H9 (cell line): ENCODE measurements at regions not wholly inside any gene's neighbourhood (a gene's known extent, or its start where the extent isn't known, plus 50 kb on each side); places are given as distances from the start of the nearest gene placed in this dataset.

ENCODE experiments used
- DNase-seq: peaks from one replicate; pipeline ENCODE4 v3.0.0-alpha.2; 2017
- H2AFZ ChIP-seq: one replicate; pipeline ENCODE4 v1.6.1; 2013; ENCODE audit warnings: mild to moderate bottlenecking, low read length, control low read depth, moderate library complexity
- H2AK5ac ChIP-seq: 2 replicates; pipeline ENCODE4 v1.6.1; 2013; ENCODE audit warnings: low read length, control low read depth, mixed read lengths; ENCODE audit not compliant: insufficient read length
- H2BK120ac ChIP-seq: one replicate; pipeline ENCODE4 v1.6.1; 2013; ENCODE audit warnings: low read depth, mild to moderate bottlenecking, low read length, control low read depth, inconsistent platforms; ENCODE audit not compliant: poor library complexity, severe bottlenecking
- H2BK12ac ChIP-seq: 2 replicates; pipeline ENCODE4 v1.6.1; 2013; ENCODE audit warnings: low read length, control low read depth, mixed read lengths, low read depth; ENCODE audit not compliant: insufficient read length
- H2BK15ac ChIP-seq: 2 replicates; pipeline ENCODE4 v1.6.1; 2013; ENCODE audit warnings: low read depth, low read length, control low read depth
- H2BK20ac ChIP-seq: one replicate; pipeline ENCODE4 v1.6.1; 2013; ENCODE audit warnings: low read depth, mild to moderate bottlenecking, low read length, control low read depth, inconsistent platforms; ENCODE audit not compliant: poor library complexity, severe bottlenecking
- H2BK5ac ChIP-seq: 2 replicates; pipeline ENCODE4 v1.6.1; 2013; ENCODE audit warnings: low read length, control low read depth, mixed read lengths; ENCODE audit not compliant: insufficient read length
- H3K14ac ChIP-seq: 2 replicates; pipeline ENCODE4 v1.6.1; 2013; ENCODE audit warnings: low read length, control low read depth; ENCODE audit not compliant: insufficient read depth
- H3K18ac ChIP-seq: 2 replicates; pipeline ENCODE4 v1.6.1; 2013; ENCODE audit warnings: low read depth, mild to moderate bottlenecking, mixed read lengths, low read length, control low read depth; ENCODE audit not compliant: insufficient read length
- H3K23ac ChIP-seq: 2 replicates; pipeline ENCODE4 v1.6.1; 2013; ENCODE audit warnings: low read length, control low read depth, mixed read lengths, low read depth; ENCODE audit not compliant: insufficient read length
- H3K23me2 ChIP-seq: 2 replicates; pipeline ENCODE4 v1.6.1; 2013; ENCODE audit warnings: low read depth, mild to moderate bottlenecking, mixed read lengths, low read length, control low read depth; ENCODE audit not compliant: insufficient read length, poor library complexity, severe bottlenecking
- H3K27ac ChIP-seq: 2 replicates; pipeline ENCODE4 v1.5.1; 2013; ENCODE audit warnings: low read length, control low read depth, mixed read lengths, low read depth; ENCODE audit not compliant: insufficient read length
- H3K27me3 ChIP-seq: 2 replicates; pipeline ENCODE4 v1.6.1; 2013; ENCODE audit warnings: low read length, control low read depth, inconsistent platforms; ENCODE audit not compliant: insufficient read depth
- H3K4ac ChIP-seq: 2 replicates; pipeline ENCODE4 v1.6.1; 2013; ENCODE audit warnings: low read depth, mild to moderate bottlenecking, control low read depth, inconsistent platforms, low read length, moderate library complexity
- H3K4me1 ChIP-seq: 2 replicates; pipeline ENCODE4 v1.6.1; 2013; ENCODE audit warnings: low read length, control low read depth, inconsistent platforms; ENCODE audit not compliant: insufficient read depth
- H3K4me2 ChIP-seq: 2 replicates; pipeline ENCODE4 v1.6.1; 2013; ENCODE audit warnings: low read length, control low read depth, mixed read lengths; ENCODE audit not compliant: insufficient read length, insufficient read depth
- H3K56ac ChIP-seq: 2 replicates; pipeline ENCODE4 v1.6.1; 2013; ENCODE audit warnings: low read depth, mild to moderate bottlenecking, mixed read lengths, low read length, control low read depth; ENCODE audit not compliant: insufficient read length
- H3K79me1 ChIP-seq: 2 replicates; pipeline ENCODE4 v1.6.1; 2013; ENCODE audit warnings: low read depth, mild to moderate bottlenecking, moderate library complexity, low read length, control low read depth, inconsistent platforms; ENCODE audit not compliant: insufficient read depth, poor library complexity, severe bottlenecking
- H3K79me2 ChIP-seq: 2 replicates; pipeline ENCODE4 v1.6.1; 2013; ENCODE audit warnings: low read length, control low read depth, inconsistent platforms; ENCODE audit not compliant: insufficient read depth
- H3K9ac ChIP-seq: 2 replicates; pipeline ENCODE4 v1.6.1; 2013; ENCODE audit warnings: low read length, control low read depth, mixed read lengths; ENCODE audit not compliant: insufficient read length; ENCODE audit errors: extremely low read depth
- H3K9me3 ChIP-seq: one replicate; pipeline ENCODE4 v1.6.1; 2013; ENCODE audit warnings: low read depth, low read length, inconsistent platforms; ENCODE audit not compliant: control insufficient read depth
- H3T11ph ChIP-seq: one replicate; pipeline ENCODE4 v1.6.1; 2013; ENCODE audit warnings: mild to moderate bottlenecking, low read length, control low read depth, inconsistent platforms
- H4K20me1 ChIP-seq: one replicate; pipeline ENCODE4 v1.6.1; 2013; ENCODE audit not compliant: control insufficient read depth, insufficient read length, insufficient read depth
- H4K5ac ChIP-seq: 2 replicates; pipeline ENCODE4 v1.6.1; 2013; ENCODE audit warnings: low read depth, mild to moderate bottlenecking, mixed read lengths, low read length, control low read depth; ENCODE audit not compliant: insufficient read length
- H4K8ac ChIP-seq: replicated peaks from 2 replicates; pipeline ENCODE4 v1.6.1; 2013; ENCODE audit warnings: low read length, control low read depth, mixed read lengths, low read depth; ENCODE audit not compliant: insufficient read length
- H4K91ac ChIP-seq: 2 replicates; pipeline ENCODE4 v1.6.1; 2013; ENCODE audit warnings: low read depth, mild to moderate bottlenecking, moderate library complexity, mixed read lengths, low read length, control low read depth; ENCODE audit not compliant: insufficient read length
- H3K27ac Mint-ChIP-seq, 3 experiments: 2 replicates in 2 of 3; 3 replicates in 1 of 3; pipeline ENCODE4 v1.8.0; 2020 to 2021; ENCODE audit warnings: mixed read lengths in 3 of 3, mild to moderate bottlenecking in 1 of 3, moderate library complexity in 1 of 3
- H3K27me3 Mint-ChIP-seq: 2 replicates; pipeline ENCODE4 v1.8.0; 2021; ENCODE audit warnings: low read depth, mild to moderate bottlenecking, moderate library complexity, mixed read lengths
- H3K36me3 Mint-ChIP-seq, 3 experiments: 2 replicates in 2 of 3; 3 replicates in 1 of 3; pipeline ENCODE4 v1.8.0; 2020 to 2021; ENCODE audit warnings: low read depth in 3 of 3, mixed read lengths in 3 of 3; ENCODE audit not compliant: insufficient read depth in 1 of 3
- H3K4me1 Mint-ChIP-seq, 2 experiments: 2 replicates each; pipeline ENCODE4 v1.8.0; 2020; ENCODE audit warnings: mixed read lengths in 2 of 2
- H3K4me3 Mint-ChIP-seq, 2 experiments: 2 replicates in 1 of 2; 3 replicates in 1 of 2; pipeline ENCODE4 v1.8.0; 2020 to 2021; ENCODE audit warnings: mild to moderate bottlenecking in 2 of 2, mixed read lengths in 2 of 2, moderate library complexity in 1 of 2
- H3K9me3 Mint-ChIP-seq, 2 experiments: 2 replicates in 1 of 2; 3 replicates in 1 of 2; pipeline ENCODE4 v1.8.0; 2020; ENCODE audit warnings: mild to moderate bottlenecking in 2 of 2, mixed read lengths in 2 of 2, moderate library complexity in 1 of 2
- CTCF ChIP-seq: fragments of 200-600 bp; sonication (generic); conservative IDR thresholded peaks from 3 replicates; pipeline ENCODE4 v1.8.0; 2021; ENCODE audit warnings: antibody characterized with exemption, mild to moderate bottlenecking
- WGBS: extraction: QIAGEN DNeasy Blood & Tissue Kit; methylation state at CpG from one replicate; pipeline ENCODE4 v1.1.7; 2013; ENCODE audit warnings: missing lambda C conversion rate, low lambda C conversion rate, mixed read lengths; ENCODE audit not compliant: insufficient read length; ENCODE audit errors: extremely low coverage; 5-methylcytosine and 5-hydroxymethylcytosine counted together

- H3K9ac ChIP-seq = no peak overlapping the region
- no peak overlapping the region for H4K8ac ChIP-seq
- no peak for DNase-seq
- no peak overlapping the region for H2BK120ac ChIP-seq
- H3K27ac ChIP-seq = no peak overlapping the region
- no peaks in the 10 kb centered on the region for H3K9me3 ChIP-seq
- H2BK15ac ChIP-seq = no peak overlapping the region
- H3K36me3 Mint-ChIP-seq = no peaks in the 10 kb centered on the region
- H3K23ac ChIP-seq = no peak overlapping the region
- H2BK20ac ChIP-seq = no peak overlapping the region
- no peak overlapping the region for H4K91ac ChIP-seq
- no peak overlapping the region for H2BK12ac ChIP-seq
- no peak overlapping the region for H3K4me3 Mint-ChIP-seq
- H3K27me3 Mint-ChIP-seq = no peaks in the 10 kb centered on the region
- no peak overlapping the region for H3K27ac Mint-ChIP-seq
- H3K9me3 Mint-ChIP-seq = no peaks in the 10 kb centered on the region
- no peaks in the 10 kb centered on the region for H3K23me2 ChIP-seq
- H3K4me2 ChIP-seq = no peak overlapping the region
- H4K20me1 ChIP-seq = no peaks in the 10 kb centered on the region
- H2BK5ac ChIP-seq = no peak overlapping the region
- no peak overlapping the region for H3T11ph ChIP-seq
- no peak for TF ChIP-seq CTCF
- no peak overlapping the region for H3K4ac ChIP-seq
- H2AFZ ChIP-seq = no peak overlapping the region
- H3K56ac ChIP-seq = no peak overlapping the region
- H3K27me3 ChIP-seq = no peaks in the 10 kb centered on the region
- no peak overlapping the region for H3K14ac ChIP-seq
- H3K4me1 ChIP-seq = no peaks in the 10 kb centered on the region
- H3K79me1 ChIP-seq = no peaks in the 10 kb centered on the region
- H3K79me2 ChIP-seq = no peaks in the 10 kb centered on the region
- WGBS = no CpG with 5 or more reads among the region's 6 CpGs
- H3K4me1 Mint-ChIP-seq = peaks cover 4 to 8% of the 10 kb centered on the region in 2 experiments; a peak in 2 of 4 replicates
- no peak overlapping the region for H4K5ac ChIP-seq
- H3K18ac ChIP-seq = no peak overlapping the region
- H2AK5ac ChIP-seq = no peak overlapping the region
Measured at GRCh38 chr3:124272605-124273151, 280.8 kb upstream of the ROPN1 start.
